ENCODE measurements at regions not wholly inside any gene's neighbourhood (a gene's known extent, or its start where the extent isn't known, plus 50 kb on each side); places are given as distances from the start of the nearest gene placed in this dataset.

DNA sequence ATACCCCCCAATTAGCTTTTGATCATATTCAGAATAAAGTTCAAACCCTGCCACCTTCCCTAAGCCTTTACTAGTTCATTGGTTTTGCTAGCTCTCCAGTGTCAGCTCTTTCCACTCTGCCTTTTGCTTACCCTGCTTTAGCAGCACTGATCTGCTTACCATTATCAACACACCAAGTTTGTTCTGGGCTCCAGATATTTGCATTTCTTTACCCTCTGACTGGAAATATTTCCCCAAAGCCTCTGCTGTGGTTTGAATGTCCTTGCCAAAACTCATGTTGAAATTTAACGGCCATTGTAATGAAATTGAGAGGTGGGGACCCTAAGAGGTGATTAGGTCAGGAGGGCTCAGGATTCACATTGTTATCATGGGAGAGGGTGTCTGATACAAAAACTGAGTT lies 99.5 kb downstream of the GCNT1 start:
- Histone ChIP-seq H3K23ac (ENCODE audit: insufficient read length, low read depth, low read length) (no peak overlapping the region), H3K9me3 (ENCODE audit: control insufficient read depth, low read depth, low read length) (no peaks in the 10 kb centered on the region), H3K18ac (ENCODE audit: insufficient read length, low read depth, low read length) (no peak overlapping the region), H2BK120ac (ENCODE audit: low read depth, low read length, poor library complexity, severe bottlenecking) (no peak overlapping the region), H4K5ac (ENCODE audit: insufficient read length, low read depth, low read length) (no peak overlapping the region), H4K8ac (replicated peaks; ENCODE audit: insufficient read length, low read depth, low read length) (no peak overlapping the region), H3T11ph (ENCODE audit: low read length) (no peak overlapping the region), H3K9ac (ENCODE audit: extremely low read depth, insufficient read length, low read length) (no peak overlapping the region), H3K4me2 (ENCODE audit: insufficient read depth, insufficient read length, low read length) (no peak overlapping the region), H2AK5ac (ENCODE audit: insufficient read length, low read length) (no peak overlapping the region), H3K27me3 (ENCODE audit: insufficient read depth, low read length) (no peaks in the 10 kb centered on the region), H3K27ac (ENCODE audit: insufficient read length, low read depth, low read length) (no peak overlapping the region), H2BK20ac (ENCODE audit: low read depth, low read length, poor library complexity, severe bottlenecking) (no peak overlapping the region), H3K56ac (ENCODE audit: insufficient read length, low read depth, low read length) (no peak overlapping the region), H3K14ac (ENCODE audit: insufficient read depth, low read length) (no peak overlapping the region), H3K4me1 (ENCODE audit: insufficient read depth, low read length) (no peaks in the 10 kb centered on the region; the same call in 1 of the 2 replicates), H3K4ac (ENCODE audit: low read depth, low read length) (no peak overlapping the region), H3K79me2 (ENCODE audit: insufficient read depth, low read length) (no peaks in the 10 kb centered on the region), H2BK12ac (ENCODE audit: insufficient read length, low read depth, low read length) (no peak overlapping the region), H4K20me1 (ENCODE audit: control insufficient read depth, insufficient read depth, insufficient read length) (no peaks in the 10 kb centered on the region), H2BK5ac (ENCODE audit: insufficient read length, low read length) (no peak overlapping the region), H4K91ac (ENCODE audit: insufficient read length, low read depth, low read length) (no peak overlapping the region), H3K23me2 (ENCODE audit: insufficient read length, low read depth, low read length, poor library complexity, severe bottlenecking) (no peaks in the 10 kb centered on the region), H3K79me1 (ENCODE audit: insufficient read depth, low read depth, low read length, poor library complexity, severe bottlenecking) (no peaks in the 10 kb centered on the region), H2BK15ac (ENCODE audit: low read depth, low read length) (no peak overlapping the region), H2AFZ (ENCODE audit: low read length) (no peak overlapping the region)
- Mint-ChIP-seq H3K4me1 (peaks cover 25 to 29% of the 10 kb centered on the region in 2 experiments), H3K27ac (no peak overlapping the region), H3K27me3 (ENCODE audit: low read depth) (no peaks in the 10 kb centered on the region), H3K4me3 (no peak overlapping the region), H3K36me3 (ENCODE audit: insufficient read depth in 1 of 3, low read depth in 3 of 3) (0 out of 7 replicates have a peak, but pooled peaks cover 0 to 4% (median 0%) of the 10 kb centered on the region in 3 experiments), H3K9me3 (peaks cover 0 to 5% of the 10 kb centered on the region in 2 experiments; a peak in 3 of 5 replicates)
- TF ChIP-seq, protein P1, sequence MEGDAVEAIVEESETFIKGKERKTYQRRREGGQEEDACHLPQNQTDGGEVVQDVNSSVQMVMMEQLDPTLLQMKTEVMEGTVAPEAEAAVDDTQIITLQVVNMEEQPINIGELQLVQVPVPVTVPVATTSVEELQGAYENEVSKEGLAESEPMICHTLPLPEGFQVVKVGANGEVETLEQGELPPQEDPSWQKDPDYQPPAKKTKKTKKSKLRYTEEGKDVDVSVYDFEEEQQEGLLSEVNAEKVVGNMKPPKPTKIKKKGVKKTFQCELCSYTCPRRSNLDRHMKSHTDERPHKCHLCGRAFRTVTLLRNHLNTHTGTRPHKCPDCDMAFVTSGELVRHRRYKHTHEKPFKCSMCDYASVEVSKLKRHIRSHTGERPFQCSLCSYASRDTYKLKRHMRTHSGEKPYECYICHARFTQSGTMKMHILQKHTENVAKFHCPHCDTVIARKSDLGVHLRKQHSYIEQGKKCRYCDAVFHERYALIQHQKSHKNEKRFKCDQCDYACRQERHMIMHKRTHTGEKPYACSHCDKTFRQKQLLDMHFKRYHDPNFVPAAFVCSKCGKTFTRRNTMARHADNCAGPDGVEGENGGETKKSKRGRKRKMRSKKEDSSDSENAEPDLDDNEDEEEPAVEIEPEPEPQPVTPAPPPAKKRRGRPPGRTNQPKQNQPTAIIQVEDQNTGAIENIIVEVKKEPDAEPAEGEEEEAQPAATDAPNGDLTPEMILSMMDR (conservative IDR thresholded peaks at IDR 0.05), result no peak
- no CpG with 5 or more reads among the region's 1 CpG for WGBS (ENCODE audit: extremely low coverage, insufficient read length, low lambda C conversion rate)
- DNase-seq, result no peak

All from H9 (cell line).